BE2C (cell line): ENCODE measurements at regions not wholly inside any gene's neighbourhood (a gene's known extent, or its start where the extent isn't known, plus 50 kb on each side); places are given as distances from the start of the nearest gene placed in this dataset.

Source experiments
- DNase-seq: peaks from one replicate; pipeline ENCODE4 v3.0.0-alpha.2; 2020
- H3K27me3 ChIP-seq: fragments of 250-450 bp; sonication (Bioruptor Pico); 2 replicates; pipeline ENCODE4 v1.5.1; 2020; ENCODE audit warnings: mild to moderate bottlenecking
- H3K36me3 ChIP-seq: fragments of 250-450 bp; sonication (Bioruptor Pico); 2 replicates; pipeline ENCODE4 v1.5.1; 2020; ENCODE audit warnings: mild to moderate bottlenecking
- H3K4me1 ChIP-seq: fragments of 250-450 bp; sonication (Bioruptor Pico); 2 replicates; pipeline ENCODE4 v1.5.1; 2020
- H3K4me3 ChIP-seq: 2 replicates; pipeline ENCODE4 v1.5.1; 2011; ENCODE audit warnings: low read depth, low read length
- H3K9me3 ChIP-seq: fragments of 250-450 bp; sonication (Bioruptor Pico); 2 replicates; pipeline ENCODE4 v1.5.1; 2020
- TF ChIP-seq, protein P1 (sequence below): IDR thresholded peaks from 2 replicates; pipeline ENCODE4 v1.5.1; 2012; ENCODE audit warnings: mild to moderate bottlenecking, low read depth, low read length

- DNase-seq: no peak
- Histone ChIP-seq H3K4me1 (no peaks in the 10 kb centered on the region), H3K4me3 (no peak overlapping the region), H3K36me3 (no peaks in the 10 kb centered on the region), H3K27me3 (no peaks in the 10 kb centered on the region), H3K9me3 (no peaks in the 10 kb centered on the region)
- TF ChIP-seq, protein P1, sequence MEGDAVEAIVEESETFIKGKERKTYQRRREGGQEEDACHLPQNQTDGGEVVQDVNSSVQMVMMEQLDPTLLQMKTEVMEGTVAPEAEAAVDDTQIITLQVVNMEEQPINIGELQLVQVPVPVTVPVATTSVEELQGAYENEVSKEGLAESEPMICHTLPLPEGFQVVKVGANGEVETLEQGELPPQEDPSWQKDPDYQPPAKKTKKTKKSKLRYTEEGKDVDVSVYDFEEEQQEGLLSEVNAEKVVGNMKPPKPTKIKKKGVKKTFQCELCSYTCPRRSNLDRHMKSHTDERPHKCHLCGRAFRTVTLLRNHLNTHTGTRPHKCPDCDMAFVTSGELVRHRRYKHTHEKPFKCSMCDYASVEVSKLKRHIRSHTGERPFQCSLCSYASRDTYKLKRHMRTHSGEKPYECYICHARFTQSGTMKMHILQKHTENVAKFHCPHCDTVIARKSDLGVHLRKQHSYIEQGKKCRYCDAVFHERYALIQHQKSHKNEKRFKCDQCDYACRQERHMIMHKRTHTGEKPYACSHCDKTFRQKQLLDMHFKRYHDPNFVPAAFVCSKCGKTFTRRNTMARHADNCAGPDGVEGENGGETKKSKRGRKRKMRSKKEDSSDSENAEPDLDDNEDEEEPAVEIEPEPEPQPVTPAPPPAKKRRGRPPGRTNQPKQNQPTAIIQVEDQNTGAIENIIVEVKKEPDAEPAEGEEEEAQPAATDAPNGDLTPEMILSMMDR: no peak
These were observed 59.6 kb upstream of the DDR1 start for GRCh38 chr6:30824698-30825097.

DNA sequence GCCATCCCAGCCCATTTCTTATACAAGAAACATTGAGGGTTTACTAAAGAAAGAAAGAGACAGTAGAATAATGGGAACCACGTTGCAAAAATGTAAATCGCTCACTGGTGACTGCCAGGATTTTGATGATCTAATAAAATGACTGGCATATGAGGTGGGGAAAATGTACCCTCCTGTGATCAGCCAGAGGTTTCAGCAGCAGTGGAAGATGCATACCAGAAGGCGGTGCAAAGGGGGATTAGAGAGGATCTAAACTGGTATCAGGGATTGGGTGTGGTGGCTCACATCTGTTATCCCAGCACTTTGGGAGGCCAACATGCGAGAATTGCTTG is 60.8 kb upstream of the DDR1 start:
- TF ChIP-seq, protein P1: no peak
- Histone ChIP-seq H3K27me3 (no peaks in the 10 kb centered on the region), H3K4me3 (no peak overlapping the region), H3K9me3 (no peaks in the 10 kb centered on the region), H3K36me3 (no peaks in the 10 kb centered on the region), H3K4me1 (no peaks in the 10 kb centered on the region)
- no peak for DNase-seq

DNA sequence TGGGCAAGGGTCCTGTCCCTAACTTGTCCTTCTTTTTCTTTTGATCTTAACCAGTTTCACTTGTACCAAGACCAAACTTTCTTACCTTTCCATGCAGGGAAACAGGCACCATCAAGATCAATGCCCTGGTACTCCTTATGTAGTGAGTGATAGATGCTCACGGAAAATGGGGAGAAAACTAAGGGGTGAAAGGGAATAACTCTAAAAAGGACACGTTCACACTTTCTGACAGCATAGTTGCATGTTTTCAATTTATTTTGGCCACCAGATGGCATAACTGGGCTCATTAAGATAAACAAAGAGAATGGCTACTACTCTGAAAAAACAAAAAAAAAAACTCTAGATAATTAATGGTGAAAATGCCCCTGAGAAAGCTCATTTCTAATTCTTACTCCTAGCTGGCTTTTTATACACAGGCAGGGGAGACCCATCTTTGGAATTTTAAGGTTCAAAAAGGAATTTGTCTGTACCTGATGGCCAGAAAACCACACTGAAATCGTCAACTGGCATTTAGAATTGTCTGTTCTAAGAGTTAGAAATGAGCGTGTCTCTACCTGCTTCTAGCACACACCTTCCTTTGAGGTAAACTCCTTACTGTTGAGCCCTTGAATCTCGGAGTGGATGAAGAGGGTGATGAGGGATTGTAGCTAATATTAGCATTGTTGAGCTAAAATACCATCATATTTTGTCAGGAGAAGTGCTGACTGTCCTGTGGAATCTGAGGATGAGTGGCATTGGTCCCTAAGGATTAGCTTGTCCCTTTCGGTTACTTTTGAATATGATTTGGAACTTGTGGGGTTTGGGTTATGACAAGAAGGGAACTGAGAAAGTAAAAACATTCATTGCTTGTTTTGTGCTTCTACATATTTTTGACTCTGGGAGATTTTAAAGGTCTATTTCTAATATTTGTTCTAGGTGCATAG is 62.2 kb upstream of the DDR1 start:
- Histone ChIP-seq H3K36me3 (no peaks in the 10 kb centered on the region), H3K27me3 (no peaks in the 10 kb centered on the region), H3K9me3 (no peaks in the 10 kb centered on the region), H3K4me3 (no peak overlapping the region), H3K4me1 (no peaks in the 10 kb centered on the region)
- no peak for DNase-seq
- TF ChIP-seq, protein P1: peak; percentile 64

DNA sequence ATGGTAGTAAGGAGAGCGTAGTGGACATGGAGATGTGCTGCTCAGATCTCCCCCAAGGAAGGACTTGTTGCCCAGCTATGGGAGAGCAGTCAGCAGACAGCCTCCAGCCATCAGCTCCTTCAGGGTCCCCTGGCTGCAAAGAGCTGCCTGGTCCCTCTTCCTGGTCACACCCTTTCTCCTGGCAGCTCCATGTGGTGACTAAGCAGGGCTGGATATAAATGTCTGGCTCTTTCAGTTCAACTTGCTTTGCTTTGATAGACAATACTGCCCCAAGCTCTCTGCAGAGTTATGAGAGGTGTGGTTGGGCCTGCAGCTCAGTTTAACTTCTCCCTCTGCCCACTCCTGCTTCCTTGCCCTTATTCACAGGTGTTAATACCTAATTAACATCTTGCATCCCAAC is 64.1 kb upstream of the DDR1 start:
- TF ChIP-seq, protein P1: no peak

DNA sequence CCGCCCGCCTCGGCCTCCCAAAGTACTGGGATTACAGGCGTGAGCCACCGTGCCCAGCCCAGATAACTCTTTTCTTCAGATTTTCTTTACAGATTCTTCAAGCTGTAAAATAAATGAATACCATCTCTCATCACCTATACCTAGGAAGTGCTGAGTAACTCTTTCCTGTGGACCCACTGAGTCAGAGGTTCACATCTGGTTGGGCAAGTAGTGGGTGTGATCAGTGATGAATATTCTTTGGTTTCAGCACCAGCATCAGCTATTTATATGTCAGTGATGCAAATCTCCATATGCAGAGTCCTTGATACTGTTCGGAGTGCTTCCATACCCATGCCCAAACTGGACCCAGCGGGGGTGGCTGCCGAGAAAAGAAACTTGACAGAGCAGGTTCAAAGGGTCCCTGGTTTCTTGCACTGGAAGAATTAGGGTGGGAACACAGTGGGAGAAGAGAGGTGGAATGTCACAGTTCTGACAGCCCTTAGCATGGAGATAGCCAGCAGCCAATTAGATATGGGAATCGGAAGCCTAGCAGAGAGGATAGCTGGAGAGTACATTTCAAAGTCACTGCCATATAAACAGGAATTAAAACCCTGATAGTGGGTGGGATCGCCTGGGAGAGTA is 64.9 kb upstream of the DDR1 start:
- Histone ChIP-seq H3K9me3 (no peaks in the 10 kb centered on the region), H3K4me3 (no peak overlapping the region), H3K36me3 (no peaks in the 10 kb centered on the region), H3K4me1 (no peaks in the 10 kb centered on the region), H3K27me3 (no peaks in the 10 kb centered on the region)
- no peak for DNase-seq
- TF ChIP-seq, protein P1: no peak

More for the DNA sequence above, 64.1 kb upstream of the DDR1 start:
- H3K4me3 ChIP-seq: no peak overlapping the region
- DNase-seq: no peak
- no peaks in the 10 kb centered on the region for H3K36me3 ChIP-seq
- no peaks in the 10 kb centered on the region for H3K4me1 ChIP-seq
- H3K9me3 ChIP-seq: no peaks in the 10 kb centered on the region
- H3K27me3 ChIP-seq: no peaks in the 10 kb centered on the region

DNA sequence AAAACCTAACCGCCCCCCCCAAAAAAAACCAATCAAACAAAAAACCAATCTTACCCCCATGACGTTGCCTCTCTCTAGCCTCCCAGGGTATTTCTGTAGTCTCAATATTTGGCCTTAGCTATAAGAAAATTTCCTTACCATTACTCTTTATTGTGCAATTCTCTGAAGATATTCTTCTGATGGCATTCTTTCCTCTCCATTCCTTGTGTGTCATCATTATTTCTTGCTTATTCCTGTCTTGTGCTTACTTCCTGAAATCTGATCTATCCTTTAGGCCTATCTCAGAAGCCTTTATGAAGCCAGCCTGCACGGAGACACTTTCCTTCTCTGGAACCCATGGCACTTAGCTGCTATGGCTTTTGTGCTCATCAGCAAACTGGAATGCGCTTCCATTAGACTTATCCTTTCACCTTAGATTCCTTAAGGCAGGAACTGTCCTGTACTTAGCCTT is 65.9 kb upstream of the DDR1 start:
- no peaks in the 10 kb centered on the region for H3K27me3 ChIP-seq
- no peaks in the 10 kb centered on the region for H3K36me3 ChIP-seq
- no peak overlapping the region for H3K4me3 ChIP-seq
- H3K9me3 ChIP-seq: no peaks in the 10 kb centered on the region
- TF ChIP-seq, protein P1: no peak
- no peaks in the 10 kb centered on the region for H3K4me1 ChIP-seq
- DNase-seq: no peak
